SW 1271 (cell line): ENCODE measurements at regions not wholly inside any gene's neighbourhood (a gene's known extent, or its start where the extent isn't known, plus 50 kb on each side); places are given as distances from the start of the nearest gene placed in this dataset.

Experiments
- DNase-seq, 2 experiments: peaks; one replicate each; lab custom pipeline; 2025; lab: John Stamatoyannopoulos, UW

- no peak for DNase-seq
Observed at GRCh38 chr11:70742553-70743291, 344.4 kb downstream of the CTTN start.

- no peak for DNase-seq
Observed at GRCh38 chr11:70743329-70743728, 345.0 kb downstream of the CTTN start.

- DNase-seq: no peak
Observed at GRCh38 chr11:70743941-70744351, 345.6 kb downstream of the CTTN start.

- no peak for DNase-seq
Observed at GRCh38 chr11:70744396-70745185, 346.3 kb downstream of the CTTN start.

GRCh38 chr11:70745451-70745850 is 347.1 kb downstream of the CTTN start:
- DNase-seq: no peak

- DNase-seq: no peak
Observed at GRCh38 chr11:70745941-70746340, 347.6 kb downstream of the CTTN start.

- DNase-seq: no peak
Observed at GRCh38 chr11:70746351-70746750, 348.0 kb downstream of the CTTN start.

- no peak for DNase-seq
Observed at GRCh38 chr11:70747285-70747684, 349.0 kb downstream of the CTTN start.

- no peak for DNase-seq
Observed at GRCh38 chr11:70747921-70748320, 349.6 kb downstream of the CTTN start.

- peak in 1 of 2 experiments; percentile 5 for DNase-seq
Observed at GRCh38 chr11:70751142-70751734, 352.9 kb downstream of the CTTN start.

- peak; percentile 57 to 64 for DNase-seq
Observed at GRCh38 chr11:70755410-70756158, 357.3 kb downstream of the CTTN start.

- no peak for DNase-seq
Observed at GRCh38 chr11:70756341-70756740, 358.0 kb downstream of the CTTN start.

- DNase-seq: no peak
Observed at GRCh38 chr11:70756756-70757155, 358.4 kb downstream of the CTTN start.

- no peak for DNase-seq
Observed at GRCh38 chr11:70757241-70757640, 358.9 kb downstream of the CTTN start.

GRCh38 chr11:70758206-70758605 is 359.9 kb downstream of the CTTN start:
- no peak for DNase-seq

- no peak for DNase-seq
Observed at GRCh38 chr11:70759846-70760245, 361.5 kb downstream of the CTTN start.

- DNase-seq: no peak
Observed at GRCh38 chr11:70760416-70761020, 362.2 kb downstream of the CTTN start.

GRCh38 chr11:70761094-70761907 is 363.0 kb downstream of the CTTN start:
- no peak for DNase-seq

- DNase-seq: no peak
Observed at GRCh38 chr11:70761908-70762337, 363.6 kb downstream of the CTTN start.

GRCh38 chr11:70762810-70763209 is 364.5 kb downstream of the CTTN start:
- no peak for DNase-seq

- no peak for DNase-seq
Observed at GRCh38 chr11:70763606-70764005, 365.3 kb downstream of the CTTN start.
